Common myeloid progenitor, CD34-positive (primary cell): ENCODE measurements at regions not wholly inside any gene's neighbourhood (a gene's known extent, or its start where the extent isn't known, plus 50 kb on each side); places are given as distances from the start of the nearest gene placed in this dataset.

ENCODE experiments used
- CTCF ChIA-PET: fragments of 350-600 bp; sonication (Branson Sonifier 250); formaldehyde crosslinking; loops from one replicate; lab custom pipeline; 2021; ENCODE audit warnings: antibody characterized with exemption; lab: Charles Lee
- POLR2A ChIA-PET: fragments of 350-600 bp; sonication (Branson Sonifier 250); formaldehyde crosslinking; loops from one replicate; lab custom pipeline; 2021; ENCODE audit warnings: antibody characterized with exemption; lab: Charles Lee
- DNase-seq, 3 donors: peaks; one replicate each; pipeline versions ENCODE4 v3.0.0 to v3.0.0-alpha.2; 2013
- H3K27ac ChIP-seq, 2 experiments: 1 replicate in 1 of 2; 2 replicates in 1 of 2; pipeline ENCODE4 v1.7.0; 2013; ENCODE audit warnings: inconsistent platforms in 2 of 2, low read length in 2 of 2, mild to moderate bottlenecking in 2 of 2, low read depth in 1 of 2, moderate library complexity in 1 of 2; ENCODE audit not compliant: severe bottlenecking in 2 of 2, insufficient read depth in 1 of 2, poor library complexity in 1 of 2
- H3K27me3 ChIP-seq, 5 experiments: replicated peaks in 2 of 5; 1 replicate in 3 of 5; 2 replicates in 2 of 5; pipeline versions ENCODE4 v1.6.1 to v1.7.0; 2013; ENCODE audit warnings: low read length in 4 of 5, mild to moderate bottlenecking in 2 of 5, moderate library complexity in 2 of 5, inconsistent platforms in 1 of 5; ENCODE audit not compliant: insufficient read depth in 5 of 5, control insufficient read depth in 4 of 5
- H3K36me3 ChIP-seq, 4 experiments: 1 replicate in 2 of 4; 2 replicates in 2 of 4; pipeline versions ENCODE4 v1.6.1 to v1.7.0; 2013; ENCODE audit warnings: low read length in 3 of 4, control low read depth in 1 of 4, mild to moderate bottlenecking in 1 of 4; ENCODE audit not compliant: control insufficient read depth in 4 of 4, insufficient read depth in 4 of 4
- H3K4me1 ChIP-seq, 4 experiments: 1 replicate in 3 of 4; 2 replicates in 1 of 4; pipeline versions ENCODE4 v1.6.1 to v1.7.1; 2013; ENCODE audit warnings: low read length in 3 of 4, mild to moderate bottlenecking in 3 of 4, control low read depth in 1 of 4, inconsistent platforms in 1 of 4, moderate library complexity in 1 of 4; ENCODE audit not compliant: control insufficient read depth in 4 of 4, insufficient read depth in 4 of 4; ENCODE audit errors: control extremely low read depth in 1 of 4
- H3K4me3 ChIP-seq, 7 experiments: 1 replicate in 4 of 7; 2 replicates in 3 of 7; pipeline versions ENCODE4 v1.5.1 to v1.7.0; 2013; ENCODE audit warnings: mild to moderate bottlenecking in 7 of 7, low read length in 6 of 7, moderate library complexity in 6 of 7, inconsistent platforms in 2 of 7, low read depth in 2 of 7, control low read depth in 1 of 7; ENCODE audit not compliant: insufficient read depth in 4 of 7, control insufficient read depth in 1 of 7; ENCODE audit errors: extremely low read depth in 1 of 7
- H3K9me3 ChIP-seq, 5 experiments: 1 replicate in 4 of 5; 2 replicates in 1 of 5; pipeline versions ENCODE4 v1.6.1 to v1.7.1; 2013; ENCODE audit warnings: low read length in 4 of 5, mild to moderate bottlenecking in 2 of 5, inconsistent platforms in 1 of 5, low read depth in 1 of 5, moderate library complexity in 1 of 5; ENCODE audit not compliant: control insufficient read depth in 4 of 5, insufficient read depth in 2 of 5; ENCODE audit errors: control extremely low read depth in 1 of 5
- WGBS: methylation state at CpG from one replicate; pipeline ENCODE4 v1.1.5; 2013; ENCODE audit not compliant: insufficient coverage; 5-methylcytosine and 5-hydroxymethylcytosine counted together

GRCh38 chr22:47607486-47607885 lies 845.0 kb downstream of the TBC1D22A start:
- no peak overlapping the region for H3K4me3 ChIP-seq
- DNase-seq = no peak
- no peaks in the 10 kb centered on the region for H3K36me3 ChIP-seq
- WGBS = 100% methylated on average over 3 of the region's 7 CpGs
- peaks cover 0 to 4% (median 1%) of the 10 kb centered on the region in 5 experiments for H3K9me3 ChIP-seq
- no peaks in the 10 kb centered on the region for H3K4me1 ChIP-seq
- POLR2A ChIA-PET = no interaction called here
- peaks cover 0 to 10% (median 2%) of the 10 kb centered on the region in 5 experiments for H3K27me3 ChIP-seq
- CTCF ChIA-PET = interaction anchor here (0.6 kb wide), 1 partner anchor 28 kb away, joined by 4 read pairs; no protein-coding TSS in a partner anchor
- no peak overlapping the region for H3K27ac ChIP-seq

GRCh38 chr22:47606426-47606825 lies 844.0 kb downstream of the TBC1D22A start:
- H3K27me3 ChIP-seq = peaks cover 0 to 11% (median 0%) of the 10 kb centered on the region in 5 experiments
- ChIA-PET CTCF (no interaction called here), POLR2A (no interaction called here)
- H3K4me3 ChIP-seq = no peak overlapping the region
- no peak for DNase-seq
- peaks cover 0 to 4% (median 1%) of the 10 kb centered on the region in 5 experiments for H3K9me3 ChIP-seq
- H3K36me3 ChIP-seq = no peaks in the 10 kb centered on the region
- 100% methylated on average over 5 of the region's 9 CpGs for WGBS
- no peak overlapping the region for H3K27ac ChIP-seq
- H3K4me1 ChIP-seq = no peaks in the 10 kb centered on the region

- ChIA-PET CTCF (no interaction called here), POLR2A (no interaction called here)
- Histone ChIP-seq H3K9me3 (peaks cover 0 to 4% (median 1%) of the 10 kb centered on the region in 5 experiments), H3K27ac (no peak overlapping the region), H3K27me3 (peaks cover 0 to 16% (median 0%) of the 10 kb centered on the region in 5 experiments), H3K4me3 (no peak overlapping the region), H3K36me3 (no peaks in the 10 kb centered on the region), H3K4me1 (no peaks in the 10 kb centered on the region)
- no CpG with 5 or more reads among the region's 5 CpGs for WGBS
- no peak for DNase-seq
Measured at GRCh38 chr22:47605886-47606285, 843.4 kb downstream of the TBC1D22A start.

- H3K9me3 ChIP-seq = peaks cover 0 to 4% (median 1%) of the 10 kb centered on the region in 5 experiments
- CTCF ChIA-PET = no interaction called here
- H3K27me3 ChIP-seq = peaks cover 0 to 16% (median 0%) of the 10 kb centered on the region in 5 experiments
- no peaks in the 10 kb centered on the region for H3K4me1 ChIP-seq
- no peak overlapping the region for H3K27ac ChIP-seq
- no peak for DNase-seq
- H3K36me3 ChIP-seq = no peaks in the 10 kb centered on the region
- H3K4me3 ChIP-seq = no peak overlapping the region
- POLR2A ChIA-PET = no interaction called here
- WGBS = 87% methylated on average over 15 of the region's 15 CpGs
Measured at GRCh38 chr22:47605441-47605840, 843.0 kb downstream of the TBC1D22A start.

GRCh38 chr22:47604563-47604962 lies 842.1 kb downstream of the TBC1D22A start:
- DNase-seq = no peak
- H3K4me1 ChIP-seq = no peaks in the 10 kb centered on the region
- ChIA-PET CTCF (no interaction called here), POLR2A (no interaction called here)
- WGBS = 86% methylated on average over 3 of the region's 3 CpGs
- H3K27me3 ChIP-seq = peaks cover 0 to 14% (median 3%) of the 10 kb centered on the region in 5 experiments
- peaks cover 0 to 1% (median 0%) of the 10 kb centered on the region in 5 experiments for H3K9me3 ChIP-seq
- no peaks in the 10 kb centered on the region for H3K36me3 ChIP-seq
- H3K4me3 ChIP-seq = no peak overlapping the region
- H3K27ac ChIP-seq = no peak overlapping the region

GRCh38 chr22:47602732-47603131 lies 840.3 kb downstream of the TBC1D22A start:
- Histone ChIP-seq H3K27me3 (peaks cover 0 to 16% (median 3%) of the 10 kb centered on the region in 5 experiments), H3K4me1 (no peaks in the 10 kb centered on the region), H3K4me3 (no peak overlapping the region), H3K36me3 (no peaks in the 10 kb centered on the region), H3K27ac (no peak overlapping the region), H3K9me3 (peaks cover 0 to 1% (median 0%) of the 10 kb centered on the region in 5 experiments)
- ChIA-PET POLR2A (no interaction called here), CTCF (no interaction called here)
- 92% methylated on average over 3 of the region's 3 CpGs for WGBS
- no peak for DNase-seq

- ChIA-PET POLR2A (interaction anchor here (0.5 kb wide), 1 partner anchor 471 kb away, joined by 5 read pairs; no protein-coding TSS in a partner anchor), CTCF (no interaction called here)
- Histone ChIP-seq H3K27me3 (peaks cover 0 to 16% (median 4%) of the 10 kb centered on the region in 5 experiments), H3K9me3 (peaks cover 0 to 1% (median 0%) of the 10 kb centered on the region in 5 experiments), H3K36me3 (no peaks in the 10 kb centered on the region), H3K4me1 (no peaks in the 10 kb centered on the region), H3K4me3 (no peak overlapping the region), H3K27ac (no peak overlapping the region)
- 82% methylated on average over 10 of the region's 10 CpGs for WGBS
- no peak for DNase-seq
Measured at GRCh38 chr22:47601666-47602065, 839.2 kb downstream of the TBC1D22A start.
